ENCODE measurements at regions not wholly inside any gene's neighbourhood (a gene's known extent, or its start where the extent isn't known, plus 50 kb on each side); places are given as distances from the start of the nearest gene placed in this dataset.

- no peak overlapping the region for H3K4me2 ChIP-seq (ENCODE audit: control insufficient read depth, extremely low read depth, insufficient read depth, low read depth, low read length)
- H3K9me1 ChIP-seq (ENCODE audit: control insufficient read depth, extremely low read depth, insufficient read depth, low read length) = no peaks in the 10 kb centered on the region
- no peak overlapping the region for H3K4me3 ChIP-seq (ENCODE audit: control insufficient read depth in 2 of 3, extremely low read depth in 1 of 3, insufficient read depth in 2 of 3, low read depth in 1 of 3, low read length in 3 of 3)
- FAIRE-seq = no peak
- no peak overlapping the region for H3K9ac ChIP-seq (ENCODE audit: control insufficient read depth, extremely low read depth, insufficient read depth, low read length)
- H3K27me3 ChIP-seq (ENCODE audit: control insufficient read depth, extremely low read depth, insufficient read depth, low read length) = no peaks in the 10 kb centered on the region
- H3K79me2 ChIP-seq (ENCODE audit: control insufficient read depth, insufficient read depth, low read length) = no peaks in the 10 kb centered on the region
- TF ChIP-seq EZH2 (IDR thresholded peaks at IDR 0.05; ENCODE audit: low read length) = no peak
- H2AFZ ChIP-seq (ENCODE audit: control insufficient read depth, low read length) = no peak overlapping the region
- H4K20me1 ChIP-seq (ENCODE audit: control insufficient read depth, extremely low read depth, insufficient read depth, low read length) = no peaks in the 10 kb centered on the region
- H3K27ac ChIP-seq (ENCODE audit: control insufficient read depth, insufficient read depth, low read length) = no peak overlapping the region
- no peaks in the 10 kb centered on the region for H3K9me3 ChIP-seq (ENCODE audit: control insufficient read depth, low read depth, low read length)
- no peaks in the 10 kb centered on the region for H3K36me3 ChIP-seq (ENCODE audit: control insufficient read depth in 2 of 2, extremely low read depth in 1 of 2, insufficient read depth in 2 of 2, low read length in 2 of 2)
- dilution Hi-C loops (cut with MboI; ENCODE audit: extremely low pct_ligation_motif_present, low sequenced_read_pairs) = no loop called here
- DNase-seq (ENCODE audit: low read depth, low spot score) = no peak
- H3K4me1 ChIP-seq (ENCODE audit: control insufficient read depth, extremely low read depth, insufficient read depth, low read length) = no peaks in the 10 kb centered on the region
These were observed 379.0 kb upstream of the NUDT12 start for GRCh38 chr5:103941596-103941995.

- no peak overlapping the region for H3K27ac ChIP-seq (ENCODE audit: control insufficient read depth, insufficient read depth, low read length)
- no peak overlapping the region for H3K4me3 ChIP-seq (ENCODE audit: control insufficient read depth in 2 of 3, extremely low read depth in 1 of 3, insufficient read depth in 2 of 3, low read depth in 1 of 3, low read length in 3 of 3)
- no peak overlapping the region for H2AFZ ChIP-seq (ENCODE audit: control insufficient read depth, low read length)
- dilution Hi-C loops (cut with MboI; ENCODE audit: extremely low pct_ligation_motif_present, low sequenced_read_pairs) = no loop called here
- TF ChIP-seq EZH2 (IDR thresholded peaks at IDR 0.05; ENCODE audit: low read length) (no peak), CTCF (optimal IDR thresholded peaks at IDR 0.05 in 1 of 3, IDR thresholded peaks at IDR 0.05 in 1 of 3, conservative IDR thresholded peaks at IDR 0.05 in 1 of 3; ENCODE audit: extremely low read depth in 1 of 3, insufficient read depth in 2 of 3, low read length in 3 of 3) (no peak)
- H3K4me1 ChIP-seq (ENCODE audit: control insufficient read depth, extremely low read depth, insufficient read depth, low read length) = no peaks in the 10 kb centered on the region
- no peak for FAIRE-seq
- no peaks in the 10 kb centered on the region for H4K20me1 ChIP-seq (ENCODE audit: control insufficient read depth, extremely low read depth, insufficient read depth, low read length)
- no peak overlapping the region for H3K4me2 ChIP-seq (ENCODE audit: control insufficient read depth, extremely low read depth, insufficient read depth, low read depth, low read length)
- H3K9me3 ChIP-seq (ENCODE audit: control insufficient read depth, low read depth, low read length) = no peaks in the 10 kb centered on the region
- no peaks in the 10 kb centered on the region for H3K36me3 ChIP-seq (ENCODE audit: control insufficient read depth in 2 of 2, extremely low read depth in 1 of 2, insufficient read depth in 2 of 2, low read length in 2 of 2)
- no peak overlapping the region for H3K9ac ChIP-seq (ENCODE audit: control insufficient read depth, extremely low read depth, insufficient read depth, low read length)
- no peak for DNase-seq (ENCODE audit: low read depth, low spot score)
- H3K79me2 ChIP-seq (ENCODE audit: control insufficient read depth, insufficient read depth, low read length) = no peaks in the 10 kb centered on the region
- H3K9me1 ChIP-seq (ENCODE audit: control insufficient read depth, extremely low read depth, insufficient read depth, low read length) = no peaks in the 10 kb centered on the region
- H3K27me3 ChIP-seq (ENCODE audit: control insufficient read depth, extremely low read depth, insufficient read depth, low read length) = no peaks in the 10 kb centered on the region
These were observed 375.6 kb upstream of the NUDT12 start for GRCh38 chr5:103938146-103938695.
